ENCODE measurements at regions not wholly inside any gene's neighbourhood (a gene's known extent, or its start where the extent isn't known, plus 50 kb on each side); places are given as distances from the start of the nearest gene placed in this dataset.
"Not testable (repeated sequence)": the region's sequence is repeated elsewhere in the genome, so short reads cannot be mapped to it uniquely, and the experiment has no call there.

- no peak for DNase-seq
Observed at GRCh38 chr3:159482994-159483367, 505.7 kb upstream of the IL12A start.

- DNase-seq: no peak
Observed at GRCh38 chr3:159486580-159486979, 502.1 kb upstream of the IL12A start.

- DNase-seq: no peak
Observed at GRCh38 chr3:159487304-159487703, 501.3 kb upstream of the IL12A start.

GRCh38 chr3:159488602-159489001 is 500.0 kb upstream of the IL12A start:
- DNase-seq: no peak

GRCh38 chr3:159497361-159497760 is 491.3 kb upstream of the IL12A start:
- DNase-seq: no peak

- no peak for DNase-seq
Observed at GRCh38 chr3:159499031-159499793, 489.4 kb upstream of the IL12A start.

GRCh38 chr3:159501029-159501428 is 487.6 kb upstream of the IL12A start:
- no peak for DNase-seq

DNA sequence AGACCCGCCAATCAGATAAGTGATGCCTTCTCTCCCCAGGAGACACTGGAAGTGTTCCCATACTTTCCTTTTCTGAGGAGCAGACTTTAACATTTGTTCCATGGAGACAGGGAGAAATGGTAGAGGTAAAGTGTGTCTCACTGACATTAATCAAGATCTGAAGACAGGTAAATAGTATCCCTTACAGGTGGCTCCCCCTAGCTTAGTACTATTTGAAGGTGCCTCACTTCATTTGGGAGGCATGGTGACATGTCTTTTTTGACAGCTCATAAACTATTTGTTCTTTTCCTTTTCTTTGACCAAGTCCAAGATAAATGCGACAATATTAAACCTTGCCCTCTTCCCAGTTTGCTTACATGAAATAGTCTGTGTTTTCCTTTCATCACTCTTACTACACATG is 485.6 kb upstream of the IL12A start:
- no peak for DNase-seq

DNA sequence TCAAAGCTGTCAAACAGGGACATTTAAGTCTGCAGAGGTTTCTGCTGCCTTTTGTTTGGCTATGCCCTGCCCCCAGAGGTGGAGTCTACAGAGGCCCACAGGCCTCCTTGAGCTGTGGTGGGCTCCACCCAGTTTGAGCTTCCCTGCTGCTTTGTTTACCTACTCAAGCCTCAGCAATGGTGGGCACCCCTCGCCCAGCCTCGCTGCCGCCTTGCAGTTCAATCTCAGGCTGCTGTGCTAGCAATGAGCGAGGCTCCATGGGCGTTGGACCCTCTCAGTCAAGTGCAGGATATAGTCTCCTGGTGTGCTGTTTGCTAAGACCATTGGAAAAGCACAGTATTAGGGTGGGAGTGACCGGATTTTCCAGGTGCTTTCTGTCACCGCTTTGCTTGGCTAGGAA is 477.6 kb upstream of the IL12A start:
- DNase-seq: not testable (repeated sequence)

DNA sequence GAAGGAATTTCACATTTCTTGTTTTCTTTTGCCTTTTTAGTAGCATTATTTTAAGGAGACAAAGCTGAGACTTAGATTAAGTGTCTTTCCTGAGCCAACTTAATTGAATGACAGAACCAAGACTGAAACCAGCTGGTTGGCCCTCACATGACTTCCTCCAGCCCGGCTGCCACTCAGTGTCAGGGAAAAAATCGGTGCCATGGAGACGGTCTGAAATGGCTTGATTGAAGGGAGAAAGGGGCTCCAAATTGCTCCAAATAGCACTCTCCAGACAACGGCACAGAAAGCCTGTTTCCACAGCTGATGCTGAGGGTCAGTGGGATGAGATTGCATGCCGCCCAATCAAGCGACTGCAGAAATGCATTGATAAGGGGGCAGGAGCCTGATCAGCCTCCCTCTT is 475.2 kb upstream of the IL12A start:
- no peak for DNase-seq

GRCh38 chr3:159513867-159514380 is 474.7 kb upstream of the IL12A start:
- DNase-seq: no peak

GRCh38 chr3:159517105-159517504 is 471.5 kb upstream of the IL12A start:
- no peak for DNase-seq

- DNase-seq: no peak
Observed at GRCh38 chr3:159520638-159521037, 468.0 kb upstream of the IL12A start.

DNA sequence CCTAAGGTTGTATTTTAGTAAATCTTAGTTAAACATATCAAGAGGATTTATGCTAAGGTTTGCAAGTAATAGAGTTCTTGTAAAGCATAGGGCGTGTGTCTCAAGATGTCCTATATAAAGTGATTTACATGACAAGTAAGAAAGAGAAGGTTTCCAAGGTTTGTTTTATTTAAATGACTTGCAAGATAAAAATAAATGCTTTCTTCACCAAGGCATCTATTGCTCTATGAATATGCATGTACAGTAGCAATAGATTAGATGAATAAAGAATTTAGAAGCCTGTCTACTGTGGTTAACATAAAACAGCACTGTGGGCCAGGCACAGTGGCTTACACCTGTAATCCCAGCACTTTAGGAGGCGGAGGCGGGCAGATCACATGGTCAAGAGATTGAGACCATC is 466.4 kb upstream of the IL12A start:
- DNase-seq: no peak

DNA sequence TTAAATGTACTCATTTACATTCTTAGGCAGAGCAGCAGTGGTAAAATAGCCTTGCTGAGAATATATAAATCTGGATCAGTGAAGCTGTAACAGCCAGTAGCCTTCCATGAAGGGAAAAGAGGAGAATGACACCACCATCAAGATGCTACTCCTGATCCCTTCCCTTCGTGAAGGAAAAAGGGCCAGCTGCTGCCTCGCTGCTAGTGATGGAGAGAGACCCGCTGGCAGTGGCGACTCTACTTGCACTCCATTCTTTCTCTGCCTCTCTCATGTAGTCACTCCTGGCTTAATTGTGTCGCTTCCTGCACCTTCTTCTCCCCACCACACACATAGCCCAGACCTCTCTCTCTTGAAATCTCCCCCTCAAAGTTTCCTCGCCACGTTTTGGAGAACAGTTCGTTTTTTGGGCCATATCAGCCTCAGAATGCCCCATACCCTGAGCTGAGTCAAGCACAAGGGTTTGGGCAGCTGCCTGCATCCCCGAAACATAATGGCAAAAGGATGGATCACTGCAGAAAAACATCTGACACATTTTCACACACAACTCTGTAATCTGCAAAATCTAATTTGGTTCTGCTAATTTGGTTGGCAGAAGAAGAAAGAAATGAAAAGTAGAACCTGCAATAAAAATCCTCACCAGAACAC is 460.3 kb upstream of the IL12A start:
- no peak for DNase-seq

- no peak for DNase-seq
Observed at GRCh38 chr3:159532577-159532976, 456.1 kb upstream of the IL12A start.

GRCh38 chr3:159534496-159534895 is 454.1 kb upstream of the IL12A start:
- DNase-seq: no peak

DNA sequence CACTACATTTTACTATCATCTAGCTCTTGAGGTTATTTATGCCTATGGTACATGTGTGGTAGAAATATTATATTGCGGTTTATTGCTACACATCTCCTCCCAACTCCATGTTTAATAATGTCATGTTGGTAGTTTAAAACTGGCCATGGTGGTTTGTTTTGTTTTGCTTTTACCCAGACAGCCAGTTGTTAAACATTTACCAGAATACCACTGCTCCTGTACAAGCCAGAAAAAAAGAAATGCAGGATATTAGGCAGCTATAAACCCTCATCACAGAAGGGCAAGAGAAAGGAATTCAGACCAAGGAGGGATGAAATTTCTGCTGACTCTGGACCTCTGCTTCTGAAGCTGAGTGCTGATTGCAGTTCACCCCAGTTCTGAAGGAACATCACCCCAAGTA is 451.8 kb upstream of the IL12A start:
- DNase-seq: no peak

DNA sequence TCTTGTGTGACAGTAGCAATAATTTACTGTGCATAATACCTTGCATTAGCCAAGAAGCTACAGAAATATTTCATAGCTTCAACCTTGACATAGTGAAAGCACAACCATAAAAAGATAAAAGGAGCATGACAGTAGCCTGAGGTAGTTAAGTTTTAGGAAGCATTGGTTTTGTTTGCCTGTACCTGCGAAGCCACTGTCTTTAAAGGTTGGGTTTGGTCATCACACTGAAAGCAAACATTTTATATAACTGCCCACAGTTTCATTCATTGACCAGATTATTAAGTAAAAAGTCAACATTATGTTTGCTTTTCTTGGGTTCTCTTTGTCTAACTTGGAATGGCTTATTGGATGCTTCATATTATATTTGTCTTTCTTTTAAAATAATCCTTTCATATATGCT is 450.1 kb upstream of the IL12A start:
- DNase-seq: no peak

- no peak for DNase-seq
Observed at GRCh38 chr3:159540882-159541495, 447.6 kb upstream of the IL12A start.

GRCh38 chr3:159548675-159549335 is 439.8 kb upstream of the IL12A start:
- no peak for DNase-seq

DNA sequence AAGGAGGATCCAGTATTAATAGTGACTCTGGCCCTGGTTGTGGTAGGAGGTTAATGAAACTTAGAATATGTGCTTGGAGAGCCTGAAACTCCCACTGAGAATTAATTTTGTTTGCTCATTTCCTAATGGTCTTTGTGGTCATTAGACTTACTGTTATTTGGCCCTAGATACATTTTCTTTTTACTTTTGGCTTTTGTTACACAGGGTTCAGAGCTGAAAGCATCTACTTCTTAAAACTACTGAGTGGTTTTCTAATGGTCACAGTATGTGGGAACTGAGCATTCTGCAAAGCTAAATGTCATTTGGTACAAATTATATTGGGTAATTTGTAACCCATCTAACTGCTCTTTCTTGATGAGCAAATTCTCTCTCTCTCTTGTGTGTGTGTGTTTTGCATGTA is 433.4 kb upstream of the IL12A start:
- no peak for DNase-seq

- DNase-seq: no peak
Observed at GRCh38 chr3:159559771-159560170, 428.9 kb upstream of the IL12A start.

Measured in CD4-positive, alpha-beta T cell treated with Interleukin-15 for 1 hour (primary cell).